Hematopoietic multipotent progenitor cell (in vitro differentiated cells): ENCODE measurements at regions not wholly inside any gene's neighbourhood (a gene's known extent, or its start where the extent isn't known, plus 50 kb on each side); places are given as distances from the start of the nearest gene placed in this dataset.
"Not testable (repeated sequence)": the region's sequence is repeated elsewhere in the genome, so short reads cannot be mapped to it uniquely, and the experiment has no call there.

Source experiments
- DNase-seq, 3 donors: peaks; one replicate each; pipeline ENCODE4 v3.0.0-alpha.2; 2011 to 2015; ENCODE audit warnings: low read depth in 2 of 3, low spot score in 2 of 3

DNA sequence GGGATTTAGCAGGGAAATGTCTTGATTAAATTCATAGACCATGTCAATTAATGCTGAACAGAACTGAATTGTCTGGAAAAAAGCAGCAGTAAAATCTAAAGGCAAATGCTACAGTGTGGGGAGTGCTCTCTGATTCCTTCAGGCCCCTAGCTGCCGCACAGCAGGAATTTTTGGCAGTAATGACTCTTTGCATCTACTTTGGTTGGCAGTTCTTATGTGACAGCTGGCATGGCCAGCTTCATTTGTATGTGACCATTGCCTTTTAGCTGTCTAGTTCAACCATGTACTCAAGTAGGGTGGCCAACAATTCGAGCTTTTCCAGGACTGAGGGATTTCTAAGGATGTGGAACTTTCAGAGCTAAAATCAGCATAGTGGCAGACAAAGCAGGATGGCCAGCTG is 499.1 kb upstream of the MAN1A1 start:
- DNase-seq = no peak

DNA sequence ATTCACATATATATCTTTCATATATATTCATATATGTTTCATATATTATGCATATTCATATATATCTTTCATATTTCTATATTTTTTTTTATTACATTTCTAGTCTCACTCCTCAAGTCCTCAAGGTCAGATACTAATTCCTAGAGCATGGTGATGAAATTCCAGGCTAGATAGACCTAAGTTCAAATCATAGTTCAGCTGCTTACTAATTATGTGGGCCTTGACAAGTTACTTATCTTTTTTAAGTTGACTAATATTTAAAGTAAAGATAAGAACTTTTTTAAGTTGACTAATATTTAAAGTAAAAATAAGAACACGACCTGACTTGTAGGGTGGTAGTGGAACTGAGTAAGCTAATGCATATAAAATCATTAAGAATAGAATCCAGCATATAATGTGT is 495.6 kb upstream of the MAN1A1 start:
- DNase-seq = no peak

DNA sequence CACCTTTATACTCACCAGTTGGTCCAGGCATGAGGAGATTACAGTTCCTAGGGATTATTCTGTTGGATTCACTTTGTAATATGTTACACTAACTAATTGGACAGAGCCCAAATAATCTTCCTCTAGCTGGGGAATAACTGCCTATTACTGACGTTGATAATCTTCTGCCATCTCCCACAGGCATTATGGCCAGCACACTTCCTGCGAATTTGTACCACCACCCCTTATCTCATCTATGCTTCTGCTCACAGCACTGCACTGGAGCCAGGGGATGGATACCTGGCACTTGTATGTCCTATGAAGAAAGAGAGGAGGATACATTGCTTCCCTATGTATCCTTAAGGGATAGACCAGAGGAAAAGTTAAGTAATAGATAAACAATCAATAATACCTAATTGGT is 494.8 kb upstream of the MAN1A1 start:
- DNase-seq = no peak

DNA sequence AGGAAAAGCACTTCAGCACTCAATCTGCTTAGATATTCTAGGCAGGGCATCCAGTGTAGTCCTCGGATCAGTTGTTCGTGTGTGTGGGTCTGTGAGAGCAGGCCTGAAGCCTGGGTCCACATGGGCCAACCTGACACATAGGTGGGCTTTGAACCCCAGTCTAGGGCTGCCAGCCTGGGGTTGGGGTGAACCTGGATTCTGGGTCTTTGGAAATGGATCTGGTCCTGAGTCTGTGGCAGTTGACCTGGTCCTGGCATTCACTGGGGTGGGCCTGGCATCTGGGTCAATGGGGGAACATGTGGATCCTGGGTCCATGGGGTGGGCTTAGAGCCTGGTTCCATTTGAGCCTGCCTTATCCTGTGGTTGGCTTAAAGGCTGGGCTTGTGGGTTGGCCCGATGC is 492.6 kb upstream of the MAN1A1 start:
- DNase-seq = no peak

DNA sequence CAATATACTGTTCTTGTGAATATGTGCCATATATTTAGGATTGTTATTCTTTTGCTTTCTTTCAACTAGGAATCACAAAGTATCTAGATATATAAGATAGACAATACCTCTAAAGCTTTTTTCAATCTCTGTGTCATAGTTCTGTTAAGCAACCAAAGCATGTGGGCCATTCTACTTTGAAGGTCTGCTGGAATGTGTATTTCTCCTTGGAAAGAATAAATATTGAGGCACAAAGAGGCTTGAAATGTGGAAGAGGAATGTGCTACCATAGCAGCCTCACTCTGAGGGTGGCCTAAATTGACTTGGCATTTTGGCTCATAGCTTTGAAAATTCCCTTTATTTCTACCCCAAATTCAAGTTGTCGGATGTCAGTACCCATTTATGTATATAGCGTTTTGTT is 488.5 kb upstream of the MAN1A1 start:
- DNase-seq = no peak

DNA sequence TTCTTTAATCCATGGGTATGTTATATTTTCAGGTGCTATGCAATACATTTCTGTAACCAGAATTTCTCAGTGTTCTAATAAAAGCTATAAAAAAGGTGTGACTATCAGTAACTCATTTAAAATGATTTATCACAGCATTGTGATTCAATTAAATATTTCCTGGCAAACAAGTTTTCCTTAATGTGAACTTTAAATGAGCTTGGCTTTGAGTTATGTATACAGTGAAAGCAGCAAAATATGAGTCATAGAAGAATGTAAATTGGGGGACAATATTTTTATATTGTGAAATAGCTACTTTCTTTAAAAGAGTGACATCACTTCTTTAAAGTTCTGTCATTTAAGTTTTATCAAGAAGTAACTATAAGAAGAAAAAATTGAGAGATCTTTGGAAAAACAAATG is 484.9 kb upstream of the MAN1A1 start:
- no peak for DNase-seq

DNA sequence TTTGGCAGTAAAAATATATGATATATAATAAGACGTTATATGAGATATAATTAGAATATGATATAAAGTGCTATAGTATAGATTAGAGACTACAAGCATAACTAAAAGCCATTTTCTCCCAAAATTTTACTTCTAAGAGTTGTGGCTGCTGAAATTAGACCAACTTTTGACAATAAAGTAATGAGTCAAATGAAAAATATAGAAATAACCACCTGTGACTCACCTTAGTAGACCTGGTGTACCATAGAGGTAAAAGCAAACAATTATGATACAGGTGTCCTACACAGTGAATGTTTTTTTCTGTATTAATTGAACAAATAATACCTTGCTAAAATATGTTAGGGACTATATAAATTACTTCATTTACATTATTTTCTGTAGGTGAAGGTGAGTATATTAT is 482.9 kb upstream of the MAN1A1 start:
- DNase-seq = no peak

DNA sequence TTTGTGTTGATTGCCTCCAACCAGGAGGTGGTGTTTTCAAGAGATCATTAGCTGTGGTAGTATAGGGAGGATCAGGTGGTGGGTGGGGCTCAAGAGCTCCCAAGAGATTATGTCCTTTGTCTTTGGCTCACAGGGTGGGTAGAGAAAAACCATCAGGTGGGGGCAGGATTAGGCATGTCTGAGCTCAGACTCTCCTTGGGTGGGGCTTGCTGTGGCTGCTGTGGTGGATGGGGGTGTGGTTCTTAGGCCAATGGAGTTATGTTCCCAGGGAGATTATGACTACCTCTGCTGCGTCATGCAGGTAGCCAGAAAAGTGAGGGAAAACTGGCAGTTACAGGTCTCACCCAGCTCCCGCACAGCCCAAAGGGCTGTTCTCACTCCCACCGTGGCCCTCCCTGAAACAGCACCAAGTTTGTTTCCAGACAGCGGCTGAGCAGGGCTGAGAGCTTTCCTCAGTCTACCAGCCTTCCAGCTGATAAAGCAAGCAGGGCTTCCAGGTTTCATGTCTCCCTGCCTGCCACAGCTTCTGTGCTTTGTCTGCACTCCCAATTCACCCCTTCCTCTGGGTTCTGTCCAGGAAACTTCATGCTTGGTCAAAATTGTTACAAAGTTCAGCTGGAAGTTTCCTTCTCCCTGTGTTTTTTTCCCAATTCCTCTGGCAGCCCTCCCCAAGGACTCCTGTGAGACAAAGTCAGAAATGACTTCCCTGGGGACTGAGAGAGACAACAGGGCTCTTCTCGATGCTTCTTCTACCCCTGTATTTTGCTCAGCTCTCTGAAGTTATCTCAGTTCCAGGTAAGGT is 481.1 kb upstream of the MAN1A1 start:
- no peak for DNase-seq

DNA sequence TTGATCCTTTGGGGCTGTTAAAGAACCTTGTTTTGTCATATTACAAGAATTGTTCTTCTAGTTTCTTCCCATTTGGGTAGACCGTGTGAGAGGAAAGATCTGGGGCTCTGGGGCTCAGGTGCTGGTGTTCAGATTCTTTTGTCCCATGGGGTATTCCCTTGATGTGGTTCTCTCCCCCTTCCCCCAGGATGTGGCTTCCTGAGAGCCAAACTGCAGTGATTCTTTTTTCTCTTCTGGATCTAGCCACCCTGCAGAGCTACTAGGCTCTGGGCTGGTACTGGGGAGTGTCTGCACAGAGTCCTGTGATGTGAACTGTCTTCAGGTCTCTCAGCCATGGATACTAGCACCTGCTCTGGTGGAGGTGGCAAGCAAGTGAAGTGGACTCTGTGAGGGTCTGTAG is 480.5 kb upstream of the MAN1A1 start:
- DNase-seq = no peak

DNA sequence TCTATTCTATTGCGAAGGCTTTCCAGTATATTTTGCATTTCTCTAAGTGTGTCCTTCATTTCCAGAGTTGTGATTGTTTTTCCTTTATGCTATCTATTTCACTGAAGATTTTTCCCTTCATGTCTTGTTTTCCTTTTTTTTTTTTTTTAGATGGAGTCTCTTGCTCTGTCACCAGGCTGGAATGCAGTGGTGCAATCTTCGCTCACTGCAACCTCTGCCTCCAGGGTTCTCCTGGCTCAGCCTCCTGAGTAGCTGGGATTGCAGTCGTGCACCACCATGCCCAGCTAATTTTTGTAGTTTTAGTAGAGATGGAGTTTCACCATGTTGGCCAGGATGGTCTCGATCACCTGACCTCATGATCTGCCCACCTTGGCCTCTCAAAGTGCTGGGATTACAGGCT is 479.9 kb upstream of the MAN1A1 start:
- not testable (repeated sequence) for DNase-seq

DNA sequence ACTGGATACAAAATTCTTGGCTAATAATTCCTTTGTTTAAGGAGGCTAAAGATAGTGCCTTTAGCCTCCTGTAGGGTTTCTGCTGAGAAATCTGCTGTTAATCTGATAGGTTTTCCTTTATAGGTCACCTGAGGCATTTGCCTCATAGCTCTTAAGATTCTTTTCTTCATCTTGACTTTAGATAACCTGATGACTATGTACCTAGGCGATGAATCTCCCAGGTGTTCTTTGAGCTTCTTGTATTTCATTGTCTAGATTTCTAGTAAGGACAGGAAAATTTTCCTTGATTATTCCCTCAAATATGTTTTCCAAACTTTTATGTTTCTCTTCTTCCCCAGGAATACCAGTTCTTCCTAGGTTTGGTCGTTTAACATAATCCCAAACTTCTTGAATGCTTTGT is 479.4 kb upstream of the MAN1A1 start:
- DNase-seq = no peak

DNA sequence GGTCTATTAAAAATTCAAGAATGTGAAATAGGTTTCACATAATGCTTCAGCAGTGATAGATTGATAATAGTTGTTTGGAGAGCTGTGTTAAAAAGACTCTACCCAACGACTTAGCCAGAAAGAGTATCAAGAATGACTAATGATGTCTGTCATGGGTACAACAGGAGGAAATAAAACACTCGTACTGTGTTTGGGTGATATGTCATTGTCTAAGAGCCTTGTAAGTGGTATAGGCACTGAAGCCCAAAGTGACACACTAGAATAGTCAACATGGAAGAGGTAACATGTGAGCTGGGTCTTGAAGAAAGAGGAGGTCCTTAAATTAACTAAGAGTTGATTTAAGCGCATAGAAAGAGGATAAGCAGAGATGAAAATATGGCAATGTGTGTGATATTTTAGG is 471.8 kb upstream of the MAN1A1 start:
- no peak for DNase-seq

DNA sequence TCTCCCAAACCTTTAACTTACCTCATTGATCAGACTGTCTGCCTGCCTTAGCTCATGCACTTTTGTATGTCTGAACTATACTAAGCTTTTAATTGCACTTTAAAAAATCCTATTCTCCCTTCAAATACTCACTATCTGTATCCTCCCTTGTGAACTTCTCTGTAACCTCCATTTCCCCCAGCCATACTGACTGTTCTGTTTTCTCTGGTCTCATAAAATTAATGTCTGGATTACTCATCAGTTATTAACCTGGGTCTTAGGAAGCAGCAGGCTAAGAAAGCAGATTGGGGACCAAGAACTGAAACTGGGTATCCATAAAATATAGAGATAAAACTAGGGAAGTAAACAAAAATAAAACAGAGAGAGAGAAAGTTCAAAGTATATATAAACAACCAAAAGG is 469.3 kb upstream of the MAN1A1 start:
- DNase-seq = no peak

DNA sequence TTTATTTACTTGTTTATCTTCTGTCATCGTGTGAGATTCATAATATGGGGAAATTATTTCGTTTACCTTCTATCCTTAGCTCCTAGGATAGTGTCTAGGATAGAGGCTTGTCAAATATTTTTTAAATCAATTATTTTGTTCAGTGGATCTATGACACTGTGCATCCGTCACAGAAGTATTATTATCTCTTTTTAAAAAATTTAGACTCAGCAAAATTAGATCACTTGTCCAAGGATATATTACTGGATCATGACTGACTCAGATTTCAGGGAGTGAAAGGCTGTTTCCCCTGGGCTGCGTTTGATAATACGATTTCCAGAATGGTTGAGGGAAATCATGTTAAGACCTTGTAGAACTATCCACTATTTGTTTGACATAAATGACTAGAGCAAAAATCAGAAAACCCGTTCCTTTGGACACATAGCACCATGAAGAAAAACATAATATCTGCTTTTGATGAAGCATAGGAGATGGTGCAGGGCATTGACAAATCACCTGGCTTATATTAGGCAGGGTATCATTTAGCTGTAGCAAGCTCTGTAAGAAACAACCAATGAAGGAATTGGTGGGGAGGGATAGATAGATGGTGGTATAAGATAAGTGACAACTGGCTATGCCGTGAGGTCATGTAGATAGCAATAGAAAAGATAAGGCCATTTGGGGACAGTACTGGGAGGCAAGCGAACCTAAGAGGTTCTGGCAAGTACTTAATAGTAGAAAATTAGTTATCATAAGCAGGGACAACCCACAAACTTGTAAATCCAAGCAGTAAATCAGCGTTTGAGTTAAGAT is 465.2 kb upstream of the MAN1A1 start:
- DNase-seq = no peak

DNA sequence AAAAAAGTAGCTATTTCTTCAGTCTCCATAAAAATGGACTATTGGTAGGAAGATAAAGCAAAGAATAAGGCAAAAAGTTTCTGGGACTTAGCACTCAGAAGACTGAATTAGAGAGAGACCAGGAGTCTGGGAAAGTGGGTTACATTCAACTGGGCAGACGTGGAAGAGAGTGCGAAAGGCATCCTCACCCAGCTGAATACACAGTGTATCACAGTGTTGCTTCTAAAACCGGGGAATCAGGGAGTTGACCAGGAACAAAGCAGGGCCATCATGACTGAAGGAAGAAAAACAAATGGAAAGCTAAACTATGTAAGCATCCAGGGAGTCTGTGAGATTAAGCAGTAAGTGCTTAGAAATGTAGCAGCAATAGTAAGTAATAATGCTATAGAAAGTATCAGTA is 452.9 kb upstream of the MAN1A1 start:
- no peak for DNase-seq

DNA sequence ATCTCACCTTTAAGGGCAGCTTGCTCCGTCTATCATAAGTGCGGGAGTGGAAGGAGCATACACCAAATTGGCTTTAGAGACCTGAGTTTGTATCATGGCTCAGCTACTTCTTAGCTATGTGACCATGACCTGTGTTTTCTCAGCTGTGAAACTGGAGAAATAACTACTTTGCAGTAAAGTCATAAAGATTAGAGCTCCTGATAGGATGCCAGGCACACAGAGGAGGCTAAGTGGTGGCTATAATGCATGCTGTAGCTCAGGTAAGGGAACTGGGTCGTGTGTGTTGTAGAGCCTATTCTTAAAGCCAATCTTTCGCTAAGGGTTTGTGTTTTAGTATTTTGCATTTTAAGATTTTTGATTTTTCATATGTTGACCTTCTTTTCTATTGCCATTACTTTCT is 451.5 kb upstream of the MAN1A1 start:
- DNase-seq = no peak

DNA sequence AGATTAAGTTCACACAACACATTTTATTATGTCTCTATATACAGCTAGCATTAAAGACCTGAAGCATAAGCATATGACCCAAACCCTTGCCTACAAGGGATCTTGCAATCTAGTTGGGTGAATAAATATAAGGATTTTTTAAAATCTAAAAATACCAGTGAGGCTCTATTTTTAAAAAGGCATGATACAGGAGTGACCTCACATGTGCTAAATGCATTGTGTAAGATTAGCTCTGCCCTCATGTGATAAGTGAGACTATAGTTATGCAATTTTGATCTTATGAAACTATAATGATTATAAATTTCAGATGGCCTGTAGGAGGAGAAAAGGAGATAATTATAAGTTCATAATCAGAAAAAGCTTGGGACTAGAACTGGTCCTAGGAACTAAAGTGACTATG is 451.0 kb upstream of the MAN1A1 start:
- no peak for DNase-seq

DNA sequence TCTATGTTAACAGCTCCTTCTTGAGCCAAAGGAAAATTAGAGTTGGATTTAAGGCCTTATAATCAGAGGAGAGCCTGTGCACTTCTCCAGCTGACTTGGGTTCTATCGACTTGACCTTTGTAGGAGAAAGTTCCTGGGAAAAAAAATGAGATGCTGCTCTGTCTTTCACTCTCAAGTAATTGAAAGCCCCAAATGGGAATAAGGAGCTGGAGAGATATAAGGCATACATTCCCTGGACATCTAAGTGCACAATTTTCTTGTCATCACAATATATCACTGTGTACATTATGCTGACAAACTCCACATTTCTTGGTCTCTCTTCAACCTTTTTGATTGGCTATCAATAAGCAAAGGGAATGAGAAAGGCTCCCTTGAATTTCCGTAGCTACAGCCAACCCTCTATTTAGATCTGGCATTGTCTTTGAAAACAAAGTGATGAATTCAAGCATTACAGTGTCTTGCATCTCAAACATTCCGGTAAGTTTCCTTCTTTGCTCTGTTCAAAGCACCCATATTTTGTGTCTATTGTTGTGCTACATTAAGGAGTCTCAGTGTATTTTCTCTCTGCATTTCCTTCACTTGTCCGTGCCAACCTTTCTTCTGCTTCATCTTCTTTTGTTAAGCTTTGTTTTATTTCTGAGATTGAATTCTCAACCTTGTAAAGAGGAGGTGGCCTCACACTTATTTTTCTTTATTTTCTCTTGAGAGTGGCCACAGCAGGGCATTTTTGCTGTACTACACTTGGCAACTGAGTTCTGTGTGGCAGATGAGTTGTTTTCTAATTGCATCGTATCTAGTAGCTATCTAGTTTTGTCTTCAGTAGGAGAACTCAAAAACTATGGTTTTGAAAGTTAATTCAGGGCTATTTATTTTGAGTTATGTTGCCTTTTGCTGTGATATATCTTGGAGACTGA is 450.3 kb upstream of the MAN1A1 start:
- DNase-seq = no peak

DNA sequence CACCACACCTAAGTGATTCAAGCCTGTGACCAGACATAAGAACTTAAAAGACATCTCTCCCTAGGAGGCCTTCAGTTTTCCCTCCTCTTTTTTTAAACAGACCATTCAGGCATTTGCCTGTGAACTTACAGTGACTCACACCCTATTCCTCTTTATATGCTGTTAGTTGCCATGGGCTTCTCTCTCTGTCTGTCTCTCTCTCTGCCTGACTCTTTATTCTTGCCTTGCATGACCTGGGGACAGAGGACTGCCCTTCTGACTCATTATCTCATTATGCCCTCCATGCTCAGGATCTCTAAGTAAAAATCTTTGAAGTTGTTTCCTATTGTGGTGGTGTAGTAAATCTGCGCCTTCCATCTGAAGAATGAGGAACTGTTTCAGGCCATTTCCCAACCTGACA is 442.2 kb upstream of the MAN1A1 start:
- no peak for DNase-seq

DNA sequence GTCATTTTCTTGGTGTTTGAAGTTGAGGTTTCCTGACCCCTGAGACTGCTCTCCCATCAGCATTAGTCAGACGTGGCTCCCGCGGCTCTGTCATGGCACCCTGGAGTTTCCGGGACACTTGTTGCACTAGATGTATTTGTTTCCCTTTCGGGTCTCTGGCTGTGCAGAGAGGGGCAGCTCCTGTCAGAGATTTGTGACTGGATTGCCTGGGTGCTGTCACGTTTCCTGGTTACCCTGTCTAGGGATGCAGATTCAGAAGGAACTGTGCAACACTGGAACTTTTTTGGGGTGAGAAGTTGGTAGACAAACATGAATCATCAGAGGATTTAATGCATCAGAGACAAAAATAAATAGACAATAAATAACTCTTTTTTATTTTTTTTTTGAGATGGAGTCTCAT is 431.8 kb upstream of the MAN1A1 start:
- no peak for DNase-seq

DNA sequence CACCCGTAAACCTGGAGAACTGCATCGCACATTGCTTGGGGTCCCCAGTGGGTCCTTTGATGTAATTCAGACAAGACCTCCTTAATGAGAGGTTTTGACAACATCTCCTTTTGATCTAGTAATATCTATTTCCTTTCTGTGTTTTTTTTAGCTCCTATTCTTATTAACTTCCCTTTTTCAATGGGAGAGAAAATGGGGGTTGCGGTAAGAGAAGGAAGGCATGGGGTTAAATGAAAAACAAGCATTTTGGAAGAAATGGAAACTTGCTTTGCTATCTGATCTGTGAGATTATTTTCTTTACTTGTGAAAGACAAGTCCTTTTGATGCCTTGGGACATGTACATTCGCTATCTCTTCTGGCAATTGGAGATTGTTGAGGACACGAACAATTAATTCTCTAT is 418.6 kb upstream of the MAN1A1 start:
- DNase-seq = peak in 2 of 3 donors; percentile 29 to 75
